ENCODE measurements at regions not wholly inside any gene's neighbourhood (a gene's known extent, or its start where the extent isn't known, plus 50 kb on each side); places are given as distances from the start of the nearest gene placed in this dataset.

GRCh38 chr3:7897655-7898054, 604.0 kb upstream of the LMCD1 start:
- Histone ChIP-seq H3K27me3 (ENCODE audit: control insufficient read depth, insufficient read depth, low read length) (no peaks in the 10 kb centered on the region), H3K4me3 (ENCODE audit: low read length in 3 of 3) (no peak overlapping the region), H3K27ac (ENCODE audit: low read depth in 2 of 2, low read length in 2 of 2) (no peak overlapping the region), H3K4me1 (ENCODE audit: control insufficient read depth in 2 of 3, insufficient read depth in 2 of 3, low read depth in 1 of 3, low read length in 3 of 3) (no peaks in the 10 kb centered on the region), H3K36me3 (ENCODE audit: control insufficient read depth in 2 of 3, insufficient read depth in 3 of 3, low read length in 3 of 3) (no peaks in the 10 kb centered on the region), H3K9me3 (ENCODE audit: control insufficient read depth in 2 of 3, insufficient read depth in 1 of 3, low read length in 3 of 3) (peaks cover 0 to 6% (median 0%) of the 10 kb centered on the region in 3 donors), H3K9ac (ENCODE audit: low read length in 3 of 3) (no peak overlapping the region)
- TF ChIP-seq, protein P1, sequence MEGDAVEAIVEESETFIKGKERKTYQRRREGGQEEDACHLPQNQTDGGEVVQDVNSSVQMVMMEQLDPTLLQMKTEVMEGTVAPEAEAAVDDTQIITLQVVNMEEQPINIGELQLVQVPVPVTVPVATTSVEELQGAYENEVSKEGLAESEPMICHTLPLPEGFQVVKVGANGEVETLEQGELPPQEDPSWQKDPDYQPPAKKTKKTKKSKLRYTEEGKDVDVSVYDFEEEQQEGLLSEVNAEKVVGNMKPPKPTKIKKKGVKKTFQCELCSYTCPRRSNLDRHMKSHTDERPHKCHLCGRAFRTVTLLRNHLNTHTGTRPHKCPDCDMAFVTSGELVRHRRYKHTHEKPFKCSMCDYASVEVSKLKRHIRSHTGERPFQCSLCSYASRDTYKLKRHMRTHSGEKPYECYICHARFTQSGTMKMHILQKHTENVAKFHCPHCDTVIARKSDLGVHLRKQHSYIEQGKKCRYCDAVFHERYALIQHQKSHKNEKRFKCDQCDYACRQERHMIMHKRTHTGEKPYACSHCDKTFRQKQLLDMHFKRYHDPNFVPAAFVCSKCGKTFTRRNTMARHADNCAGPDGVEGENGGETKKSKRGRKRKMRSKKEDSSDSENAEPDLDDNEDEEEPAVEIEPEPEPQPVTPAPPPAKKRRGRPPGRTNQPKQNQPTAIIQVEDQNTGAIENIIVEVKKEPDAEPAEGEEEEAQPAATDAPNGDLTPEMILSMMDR (IDR thresholded peaks at IDR 0.05; ENCODE audit: borderline replicate concordance, extremely low read depth, insufficient read depth), result no peak
- FAIRE-seq (no peak), DNase-seq (no peak)
- intact Hi-C loops (cut with DNase I), result no loop called here

DNA sequence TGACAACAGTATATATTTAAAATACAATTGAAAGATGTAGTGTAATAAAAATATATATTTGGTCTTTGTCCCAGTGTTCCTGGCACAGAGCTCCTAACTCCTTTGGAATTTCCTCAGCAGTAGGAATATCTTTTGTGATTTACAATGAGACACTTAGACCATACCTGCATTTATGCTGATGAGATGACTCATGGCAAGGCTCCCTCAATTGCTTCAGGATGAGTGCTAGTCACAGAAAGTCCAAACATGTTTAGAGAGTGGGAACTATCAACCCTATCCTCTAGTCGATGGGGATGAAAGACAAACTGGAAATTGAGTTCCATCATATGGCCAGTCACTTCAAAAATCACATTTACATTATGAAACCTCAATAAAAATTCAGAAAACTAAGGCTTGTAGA, 588.3 kb upstream of the LMCD1 start:
- no peak overlapping the region for H3K4me3 ChIP-seq (ENCODE audit: low read length in 3 of 3)
- H3K27me3 ChIP-seq (ENCODE audit: control insufficient read depth, insufficient read depth, low read length), result no peaks in the 10 kb centered on the region
- TF ChIP-seq, protein P1 (IDR thresholded peaks at IDR 0.05; ENCODE audit: borderline replicate concordance, extremely low read depth, insufficient read depth), result no peak
- DNase-seq (no peak), FAIRE-seq (no peak)
- H3K9ac ChIP-seq (ENCODE audit: low read length in 3 of 3), result no peak overlapping the region
- H3K36me3 ChIP-seq (ENCODE audit: control insufficient read depth in 2 of 3, insufficient read depth in 3 of 3, low read length in 3 of 3), result no peaks in the 10 kb centered on the region
- intact Hi-C loops (cut with DNase I), result no loop called here
- H3K4me1 ChIP-seq (ENCODE audit: control insufficient read depth in 2 of 3, insufficient read depth in 2 of 3, low read depth in 1 of 3, low read length in 3 of 3), result no peaks in the 10 kb centered on the region
- no peaks in the 10 kb centered on the region for H3K9me3 ChIP-seq (ENCODE audit: control insufficient read depth in 2 of 3, insufficient read depth in 1 of 3, low read length in 3 of 3)
- H3K27ac ChIP-seq (ENCODE audit: low read depth in 2 of 2, low read length in 2 of 2), result no peak overlapping the region

- FAIRE-seq (no peak), DNase-seq (no peak)
- TF ChIP-seq, protein P1 (IDR thresholded peaks at IDR 0.05; ENCODE audit: borderline replicate concordance, extremely low read depth, insufficient read depth), result no peak
- Histone ChIP-seq H3K27me3 (ENCODE audit: control insufficient read depth, insufficient read depth, low read length) (no peaks in the 10 kb centered on the region), H3K4me1 (ENCODE audit: control insufficient read depth in 2 of 3, insufficient read depth in 2 of 3, low read depth in 1 of 3, low read length in 3 of 3) (no peaks in the 10 kb centered on the region), H3K9me3 (ENCODE audit: control insufficient read depth in 2 of 3, insufficient read depth in 1 of 3, low read length in 3 of 3) (no peaks in the 10 kb centered on the region), H3K4me3 (ENCODE audit: low read length in 3 of 3) (no peak overlapping the region), H3K36me3 (ENCODE audit: control insufficient read depth in 2 of 3, insufficient read depth in 3 of 3, low read length in 3 of 3) (no peaks in the 10 kb centered on the region), H3K9ac (ENCODE audit: low read length in 3 of 3) (no peak overlapping the region), H3K27ac (ENCODE audit: low read depth in 2 of 2, low read length in 2 of 2) (no peak overlapping the region)
- intact Hi-C loops (cut with DNase I), result no loop called here
Observed at GRCh38 chr3:7915356-7915755, 586.3 kb upstream of the LMCD1 start.

- Histone ChIP-seq H3K27me3 (ENCODE audit: control insufficient read depth, insufficient read depth, low read length) (no peaks in the 10 kb centered on the region), H3K9me3 (ENCODE audit: control insufficient read depth in 2 of 3, insufficient read depth in 1 of 3, low read length in 3 of 3) (no peaks in the 10 kb centered on the region), H3K27ac (ENCODE audit: low read depth in 2 of 2, low read length in 2 of 2) (no peak overlapping the region), H3K4me1 (ENCODE audit: control insufficient read depth in 2 of 3, insufficient read depth in 2 of 3, low read depth in 1 of 3, low read length in 3 of 3) (no peaks in the 10 kb centered on the region), H3K36me3 (ENCODE audit: control insufficient read depth in 2 of 3, insufficient read depth in 3 of 3, low read length in 3 of 3) (no peaks in the 10 kb centered on the region), H3K9ac (ENCODE audit: low read length in 3 of 3) (no peak overlapping the region), H3K4me3 (ENCODE audit: low read length in 3 of 3) (no peak overlapping the region)
- DNase-seq (no peak), FAIRE-seq (no peak)
- intact Hi-C loops (cut with DNase I), result no loop called here
- TF ChIP-seq, protein P1 (IDR thresholded peaks at IDR 0.05; ENCODE audit: borderline replicate concordance, extremely low read depth, insufficient read depth), result no peak
Observed at GRCh38 chr3:7917443-7918151, 584.0 kb upstream of the LMCD1 start.

All from kidney (tissue), 13 donors.